NT2/D1 (cell line): ENCODE measurements at regions not wholly inside any gene's neighbourhood (a gene's known extent, or its start where the extent isn't known, plus 50 kb on each side); places are given as distances from the start of the nearest gene placed in this dataset.

Source experiments
- SUZ12 ChIP-seq: IDR thresholded peaks from 2 replicates; pipeline ENCODE4 v1.6.1; 2011; ENCODE audit not compliant: insufficient read length, insufficient read depth; ENCODE audit errors: extremely low read depth
- YY1 ChIP-seq: IDR thresholded peaks from 2 replicates; pipeline ENCODE4 v1.6.1; 2011; ENCODE audit not compliant: insufficient read length, insufficient read depth
- ZNF274 ChIP-seq: IDR thresholded peaks from 2 replicates; pipeline ENCODE4 v1.6.1; 2011; ENCODE audit warnings: mild to moderate bottlenecking, low read depth, low read length

GRCh38 chr14:89648924-89649323 lies 231.9 kb upstream of the FOXN3 start:
- no peak for TF ChIP-seq ZNF274
- no peak for TF ChIP-seq SUZ12
- no peak for TF ChIP-seq YY1
